OCI-LY7 (cell line): ENCODE measurements at regions not wholly inside any gene's neighbourhood (a gene's known extent, or its start where the extent isn't known, plus 50 kb on each side); places are given as distances from the start of the nearest gene placed in this dataset.

ENCODE experiments used
- BruUV-seq: library from RNA; stranded (reverse); fragments of 400-500 nt; replicated peaks from 2 replicates; lab custom pipeline; 2021; lab: Mats Ljungman, UMichigan
- CTCF ChIA-PET: fragments of 300-600 bp; sonication (Branson Sonifier 250); formaldehyde crosslinking; loops from one replicate; lab custom pipeline; 2022; ENCODE audit warnings: antibody characterized with exemption; ENCODE audit not compliant: unreplicated experiment; lab: Charles Lee
- POLR2A ChIA-PET: fragments of 300-600 bp; sonication (Branson Sonifier 250); formaldehyde crosslinking; loops from one replicate; lab custom pipeline; 2022; ENCODE audit warnings: antibody characterized with exemption; lab: Charles Lee
- DNase-seq: peaks from one replicate; pipeline ENCODE4 v3.0.0-alpha.2; 2015; ENCODE audit warnings: low spot score
- H2AFZ ChIP-seq: fragments of 200-600 bp; sonication (generic), shearing (Covaris generic); 2 replicates; pipeline ENCODE4 v1.6.1; 2014; ENCODE audit warnings: mild to moderate bottlenecking, antibody characterized with exemption, low read length, moderate library complexity
- H3K27ac ChIP-seq: fragments of 200-600 bp; sonication (generic); 2 replicates; pipeline ENCODE4 v1.5.1; 2014; ENCODE audit warnings: mixed run types, low read depth, mild to moderate bottlenecking, moderate library complexity, low read length, inconsistent platforms; ENCODE audit not compliant: poor library complexity, severe bottlenecking
- H3K36me3 ChIP-seq: fragments of 200-600 bp; sonication (generic); 2 replicates; pipeline ENCODE4 v1.6.1; 2014; ENCODE audit warnings: mild to moderate bottlenecking, antibody characterized with exemption, low read length, moderate library complexity, mixed read lengths; ENCODE audit not compliant: insufficient read depth
- H3K4me1 ChIP-seq: fragments of 200-600 bp; sonication (generic); 2 replicates; pipeline ENCODE4 v1.5.1; 2014; ENCODE audit warnings: mild to moderate bottlenecking, low read length; ENCODE audit not compliant: insufficient read depth, poor library complexity, severe bottlenecking
- H3K4me2 ChIP-seq: fragments of 200-600 bp; sonication (generic); 2 replicates; pipeline ENCODE4 v1.6.1; 2014; ENCODE audit warnings: mild to moderate bottlenecking, low read length
- H3K4me3 ChIP-seq: fragments of 200-600 bp; sonication (generic); 2 replicates; pipeline ENCODE4 v1.5.1; 2014; ENCODE audit warnings: mild to moderate bottlenecking, low read depth, low read length; ENCODE audit not compliant: poor library complexity, severe bottlenecking
- H3K79me2 ChIP-seq: fragments of 200-600 bp; sonication (generic); 2 replicates; pipeline ENCODE4 v1.6.1; 2016; ENCODE audit warnings: low read depth, mild to moderate bottlenecking, low read length, moderate library complexity, mixed read lengths; ENCODE audit not compliant: insufficient read depth
- H3K9me2 ChIP-seq: fragments of 200-600 bp; sonication (generic); 2 replicates; pipeline ENCODE4 v1.6.1; 2016; ENCODE audit warnings: mild to moderate bottlenecking, low read length, mixed read lengths; ENCODE audit not compliant: insufficient read depth
- H3K9me3 ChIP-seq: fragments of 200-600 bp; sonication (generic); 2 replicates; pipeline ENCODE4 v1.6.1; 2014; ENCODE audit warnings: mild to moderate bottlenecking, mixed run types, low read length, mixed read lengths
- H4K20me1 ChIP-seq: fragments of 200-600 bp; sonication (generic); 2 replicates; pipeline ENCODE4 v1.6.1; 2014; ENCODE audit warnings: mild to moderate bottlenecking, antibody characterized with exemption, low read length, moderate library complexity, mixed read lengths; ENCODE audit not compliant: insufficient read depth
- EZH2phosphoT487 ChIP-seq: fragments of 200-600 bp; sonication (generic); IDR thresholded peaks from 2 replicates; pipeline ENCODE4 v1.6.1; 2018; ENCODE audit warnings: low read depth, borderline replicate concordance, mild to moderate bottlenecking, mixed run types, antibody characterized with exemption, low read length, moderate library complexity, mixed read lengths
- intact Hi-C: fragments of 100-400 bp; cut with micrococcal nuclease; formaldehyde crosslinking; loops from one replicate; pipeline ENCODE4 v1.10.0; 2022; ENCODE audit not compliant: unreplicated experiment
- TF ChIP-seq, protein P1 (sequence below): fragments of 200-600 bp; sonication (generic); conservative IDR thresholded peaks from 2 replicates; pipeline ENCODE4 v1.5.1; 2014; ENCODE audit warnings: mild to moderate bottlenecking, antibody characterized with exemption, low read length, moderate library complexity, mixed read lengths

- Histone ChIP-seq H3K9me2 (no peaks in the 10 kb centered on the region), H3K4me1 (no peaks in the 10 kb centered on the region), H2AFZ (no peak overlapping the region), H3K9me3 (no peaks in the 10 kb centered on the region), H3K4me2 (no peak overlapping the region), H3K27ac (no peak overlapping the region), H3K79me2 (no peaks in the 10 kb centered on the region), H3K4me3 (no peak overlapping the region), H4K20me1 (no peaks in the 10 kb centered on the region), H3K36me3 (no peaks in the 10 kb centered on the region)
- DNase-seq, result no peak
- BruUV-seq, result no TSS peak
- ChIA-PET POLR2A (no interaction called here), CTCF (no interaction called here)
- intact Hi-C loops, result no loop called here
- TF ChIP-seq, protein P1, sequence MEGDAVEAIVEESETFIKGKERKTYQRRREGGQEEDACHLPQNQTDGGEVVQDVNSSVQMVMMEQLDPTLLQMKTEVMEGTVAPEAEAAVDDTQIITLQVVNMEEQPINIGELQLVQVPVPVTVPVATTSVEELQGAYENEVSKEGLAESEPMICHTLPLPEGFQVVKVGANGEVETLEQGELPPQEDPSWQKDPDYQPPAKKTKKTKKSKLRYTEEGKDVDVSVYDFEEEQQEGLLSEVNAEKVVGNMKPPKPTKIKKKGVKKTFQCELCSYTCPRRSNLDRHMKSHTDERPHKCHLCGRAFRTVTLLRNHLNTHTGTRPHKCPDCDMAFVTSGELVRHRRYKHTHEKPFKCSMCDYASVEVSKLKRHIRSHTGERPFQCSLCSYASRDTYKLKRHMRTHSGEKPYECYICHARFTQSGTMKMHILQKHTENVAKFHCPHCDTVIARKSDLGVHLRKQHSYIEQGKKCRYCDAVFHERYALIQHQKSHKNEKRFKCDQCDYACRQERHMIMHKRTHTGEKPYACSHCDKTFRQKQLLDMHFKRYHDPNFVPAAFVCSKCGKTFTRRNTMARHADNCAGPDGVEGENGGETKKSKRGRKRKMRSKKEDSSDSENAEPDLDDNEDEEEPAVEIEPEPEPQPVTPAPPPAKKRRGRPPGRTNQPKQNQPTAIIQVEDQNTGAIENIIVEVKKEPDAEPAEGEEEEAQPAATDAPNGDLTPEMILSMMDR, result no peak
- no peak for TF ChIP-seq EZH2phosphoT487
These were observed 68.8 kb upstream of the DAB2IP start for GRCh38 chr9:121582641-121583040.

DNA sequence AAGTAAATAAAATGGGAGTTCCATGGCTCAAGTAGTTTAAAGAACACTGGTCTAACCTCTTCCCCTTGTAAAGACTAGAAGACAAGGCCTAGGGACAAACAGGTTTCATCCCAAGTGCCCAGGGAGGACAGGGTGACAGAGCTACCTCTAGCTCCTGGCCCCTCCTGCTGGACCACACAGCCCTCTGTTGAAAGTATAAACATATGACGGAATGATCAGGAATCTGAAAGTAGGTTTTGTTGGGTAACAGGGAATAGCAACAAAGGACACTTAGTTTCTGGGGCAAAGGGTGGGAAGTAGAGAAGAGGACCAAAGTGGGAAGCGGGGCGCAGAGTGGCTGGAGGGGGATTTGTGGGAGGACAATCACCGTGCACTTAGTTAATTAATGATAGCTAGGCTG is 67.0 kb upstream of the DAB2IP start:
- Histone ChIP-seq H3K4me2 (no peak overlapping the region), H2AFZ (no peak overlapping the region), H3K27ac (no peak overlapping the region), H3K9me3 (no peaks in the 10 kb centered on the region), H3K9me2 (no peaks in the 10 kb centered on the region), H3K79me2 (no peaks in the 10 kb centered on the region), H4K20me1 (no peaks in the 10 kb centered on the region), H3K4me3 (no peak overlapping the region), H3K4me1 (no peaks in the 10 kb centered on the region), H3K36me3 (no peaks in the 10 kb centered on the region)
- no TSS peak for BruUV-seq
- TF ChIP-seq, protein P1, result no peak
- no peak for TF ChIP-seq EZH2phosphoT487
- intact Hi-C loops, result no loop called here
- no peak for DNase-seq
- ChIA-PET POLR2A (interaction anchor here (0.6 kb wide), 1 partner anchor 10 kb away, joined by 4 read pairs; no protein-coding TSS in a partner anchor), CTCF (no interaction called here)

DNA sequence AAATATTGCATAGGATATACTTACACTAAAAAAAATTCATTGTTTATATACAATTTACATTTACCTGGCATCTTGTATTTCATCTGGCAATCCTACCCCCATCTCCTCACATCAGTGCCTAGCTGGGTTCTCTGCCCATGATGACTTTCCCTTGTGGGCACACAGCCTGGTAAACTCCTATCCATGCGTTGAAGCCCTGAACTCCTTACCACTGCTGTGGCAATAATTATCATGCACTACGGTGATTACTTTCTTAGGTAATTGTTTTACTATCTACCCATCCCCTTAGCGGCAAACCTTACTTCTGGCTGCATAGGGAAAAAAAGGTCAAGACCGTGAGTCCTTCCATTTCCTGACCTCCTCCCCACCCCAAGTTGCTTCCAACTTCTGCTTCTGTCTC is 63.6 kb upstream of the DAB2IP start:
- TF ChIP-seq, protein P1, result no peak
- TF ChIP-seq EZH2phosphoT487, result no peak
- Histone ChIP-seq H3K4me1 (no peaks in the 10 kb centered on the region), H3K4me3 (no peak overlapping the region), H3K9me3 (no peaks in the 10 kb centered on the region), H4K20me1 (no peaks in the 10 kb centered on the region), H3K4me2 (no peak overlapping the region), H3K36me3 (no peaks in the 10 kb centered on the region), H2AFZ (no peak overlapping the region), H3K9me2 (no peaks in the 10 kb centered on the region), H3K27ac (no peak overlapping the region), H3K79me2 (no peaks in the 10 kb centered on the region)
- ChIA-PET POLR2A (no interaction called here), CTCF (no interaction called here)
- no peak for DNase-seq
- BruUV-seq, result no TSS peak
- intact Hi-C loops, result no loop called here
